COR-L47 (cell line): ENCODE measurements at regions not wholly inside any gene's neighbourhood (a gene's known extent, or its start where the extent isn't known, plus 50 kb on each side); places are given as distances from the start of the nearest gene placed in this dataset.

ENCODE experiments used
- DNase-seq: peaks from one replicate; lab custom pipeline; 2025; lab: John Stamatoyannopoulos, UW

DNA sequence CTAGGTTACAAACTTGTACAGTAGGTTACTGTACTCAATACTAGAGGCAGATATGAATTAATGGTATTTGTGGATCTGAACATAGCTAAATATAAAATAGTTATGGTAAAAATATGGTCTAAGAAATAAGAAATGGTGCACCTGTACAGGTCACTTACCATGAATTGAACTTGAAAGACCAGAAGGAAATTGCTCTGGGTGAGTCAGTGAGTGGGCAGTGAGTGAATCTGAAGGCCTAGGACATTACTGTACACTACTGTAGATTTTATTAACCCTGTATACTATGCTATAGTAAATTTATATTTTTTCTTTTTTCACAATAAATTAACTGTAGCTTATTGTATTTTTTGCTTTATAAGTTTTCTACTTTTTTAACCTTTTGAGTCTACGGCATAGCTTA lies 1020.4 kb downstream of the CDH18 start:
- DNase-seq = no peak

- DNase-seq = no peak
These were observed 1019.0 kb downstream of the CDH18 start for GRCh38 chr5:18968966-18969365.

GRCh38 chr5:18970000-18970399 lies 1018.0 kb downstream of the CDH18 start:
- no peak for DNase-seq

DNA sequence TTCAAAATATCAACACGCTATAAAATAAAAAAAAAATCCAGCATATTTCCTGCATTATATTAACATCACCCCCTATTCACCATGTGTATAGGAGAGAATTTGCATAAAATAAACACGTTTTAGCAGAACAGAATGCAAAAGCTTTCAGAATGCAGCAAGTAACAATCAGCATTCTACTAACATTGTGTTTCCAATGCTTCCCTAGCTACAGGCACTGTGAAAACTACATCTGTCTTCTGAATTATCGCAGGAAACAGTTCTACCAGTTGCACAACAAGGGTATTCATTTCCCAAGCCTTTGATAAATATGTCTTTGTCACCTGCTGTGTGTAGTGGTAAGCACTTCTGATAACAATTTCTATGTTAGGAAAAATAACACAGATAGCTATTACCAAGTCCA lies 1015.8 kb downstream of the CDH18 start:
- no peak for DNase-seq

DNA sequence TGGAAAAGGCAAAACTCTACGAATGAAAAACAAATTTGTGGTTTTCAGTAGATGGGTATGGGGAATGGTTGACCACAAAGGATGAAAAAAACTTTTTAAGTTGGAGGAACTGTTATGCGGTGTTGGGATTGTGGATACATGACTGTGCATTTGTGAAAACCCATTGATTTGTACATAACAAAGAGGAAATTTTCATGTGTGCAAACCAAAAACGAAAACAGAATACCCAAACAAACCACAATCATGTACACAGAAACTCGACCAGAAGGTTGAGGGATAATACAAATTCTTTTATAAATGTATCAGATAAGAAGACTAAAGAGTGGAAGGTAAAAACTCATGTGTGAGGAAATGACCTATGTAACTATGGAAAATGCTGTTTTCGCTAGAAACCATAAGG lies 1012.4 kb downstream of the CDH18 start:
- no peak for DNase-seq

DNA sequence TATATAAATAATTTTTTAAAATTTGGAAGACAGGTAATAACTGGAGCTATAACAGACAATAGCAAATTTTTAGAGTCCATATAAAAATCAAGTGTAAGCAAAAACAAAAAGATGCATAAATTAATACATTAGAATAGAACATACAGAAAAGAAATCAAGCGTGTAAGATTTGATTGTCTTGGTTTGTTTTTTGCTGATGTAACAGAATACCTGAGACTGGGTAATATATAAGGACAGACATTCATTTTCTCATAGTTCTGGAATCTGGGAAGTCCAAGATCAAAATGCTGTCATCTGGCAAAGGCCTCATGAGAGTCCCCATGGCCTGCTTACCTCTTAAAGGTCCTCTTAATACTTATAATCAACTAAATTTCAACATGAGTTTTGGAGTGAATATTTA lies 1010.1 kb downstream of the CDH18 start:
- DNase-seq = no peak

- no peak for DNase-seq
These were observed 1003.4 kb downstream of the CDH18 start for GRCh38 chr5:18984559-18985080.

- peak; percentile 48 for DNase-seq
These were observed 1002.7 kb downstream of the CDH18 start for GRCh38 chr5:18985171-18985758.

GRCh38 chr5:18987101-18987500 lies 1000.9 kb downstream of the CDH18 start:
- no peak for DNase-seq

GRCh38 chr5:18990852-18991251 lies 997.1 kb downstream of the CDH18 start:
- no peak for DNase-seq

- DNase-seq = no peak
These were observed 995.7 kb downstream of the CDH18 start for GRCh38 chr5:18992264-18992663.

- no peak for DNase-seq
These were observed 988.5 kb downstream of the CDH18 start for GRCh38 chr5:18999478-18999877.

GRCh38 chr5:19001054-19001453 lies 986.9 kb downstream of the CDH18 start:
- DNase-seq = no peak

- no peak for DNase-seq
These were observed 986.5 kb downstream of the CDH18 start for GRCh38 chr5:19001539-19001938.

GRCh38 chr5:19002111-19002510 lies 985.9 kb downstream of the CDH18 start:
- DNase-seq = no peak

GRCh38 chr5:19018822-19019221 lies 969.2 kb downstream of the CDH18 start:
- no peak for DNase-seq

- DNase-seq = no peak
These were observed 956.5 kb downstream of the CDH18 start for GRCh38 chr5:19031491-19031890.

DNA sequence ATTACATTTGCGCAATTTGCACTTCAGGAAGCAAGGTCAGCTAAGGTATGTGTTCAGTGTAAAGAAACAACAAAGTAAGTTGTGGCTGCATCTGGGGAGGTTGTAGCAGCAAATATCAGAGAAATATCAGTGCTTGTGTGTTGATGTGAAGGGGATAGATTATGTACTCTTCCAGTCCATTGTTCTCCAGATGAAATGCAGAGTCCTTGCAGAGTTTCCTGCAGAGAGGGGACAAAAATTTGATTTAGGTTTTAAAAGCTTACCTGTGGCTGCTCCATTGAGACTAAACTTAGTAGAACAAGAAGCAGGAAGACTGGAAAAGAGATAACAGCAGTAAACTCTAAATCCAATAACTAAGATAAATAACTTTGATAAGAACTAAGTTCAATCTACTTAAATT lies 952.2 kb downstream of the CDH18 start:
- no peak for DNase-seq

DNA sequence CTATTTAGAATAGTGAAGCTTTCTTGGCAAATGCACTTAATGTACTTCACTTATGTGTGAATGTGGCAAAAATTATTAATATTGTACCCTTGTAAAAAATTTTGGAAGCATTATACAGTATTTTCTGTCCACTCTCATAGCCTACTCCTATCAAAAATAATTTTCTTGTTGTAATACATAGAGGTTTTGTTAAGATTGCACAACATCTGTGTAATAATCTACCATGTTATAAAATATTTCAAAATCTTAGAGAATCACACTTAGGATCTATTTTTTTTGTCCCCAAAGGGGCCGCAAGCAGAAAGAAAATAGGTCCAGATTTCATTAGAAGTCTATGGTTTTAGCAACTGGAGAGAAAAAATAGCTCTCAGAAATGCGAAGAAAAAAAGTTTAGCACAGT lies 945.9 kb downstream of the CDH18 start:
- no peak for DNase-seq

DNA sequence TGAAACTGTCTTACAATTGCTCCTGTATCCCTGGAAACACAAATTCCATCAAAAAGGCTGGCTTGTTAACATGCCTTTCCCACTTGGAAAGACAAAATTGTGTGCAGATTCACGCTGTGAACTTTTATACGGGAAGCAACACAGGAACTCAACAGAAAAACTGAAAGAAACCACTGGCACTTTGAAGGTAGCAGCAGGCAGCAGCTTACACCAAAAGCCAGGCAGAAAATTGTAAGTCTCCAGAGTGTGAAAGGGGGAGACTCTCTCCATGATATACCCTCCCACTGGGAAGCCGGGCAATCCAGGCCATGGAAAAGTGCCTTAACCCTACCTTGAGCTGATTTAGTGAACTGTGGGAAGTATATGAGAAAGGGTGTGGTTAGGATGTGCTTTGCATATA lies 943.7 kb downstream of the CDH18 start:
- no peak for DNase-seq

- DNase-seq = no peak
These were observed 942.9 kb downstream of the CDH18 start for GRCh38 chr5:19044931-19045695.

DNA sequence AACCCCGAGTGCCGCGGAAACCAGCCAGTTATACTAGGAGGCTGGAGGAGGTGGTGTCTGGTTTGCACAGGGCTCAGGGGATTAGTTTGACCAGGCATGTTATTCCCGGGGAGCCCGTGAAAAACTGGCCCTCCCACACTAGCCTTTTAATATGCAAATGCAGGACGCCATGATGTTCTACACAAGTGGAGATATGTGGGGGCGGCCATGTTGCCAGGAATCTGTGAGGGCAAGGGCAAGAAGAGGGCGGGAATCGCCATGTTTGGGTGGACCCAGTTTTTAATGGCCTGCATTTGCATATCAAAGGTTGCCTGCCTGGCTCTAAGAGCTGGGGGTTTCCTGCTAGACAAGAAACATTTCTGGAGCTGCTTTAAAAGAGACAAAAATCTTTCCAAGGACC lies 940.7 kb downstream of the CDH18 start:
- no peak for DNase-seq

GRCh38 chr5:19048726-19049125 lies 939.3 kb downstream of the CDH18 start:
- DNase-seq = no peak

DNA sequence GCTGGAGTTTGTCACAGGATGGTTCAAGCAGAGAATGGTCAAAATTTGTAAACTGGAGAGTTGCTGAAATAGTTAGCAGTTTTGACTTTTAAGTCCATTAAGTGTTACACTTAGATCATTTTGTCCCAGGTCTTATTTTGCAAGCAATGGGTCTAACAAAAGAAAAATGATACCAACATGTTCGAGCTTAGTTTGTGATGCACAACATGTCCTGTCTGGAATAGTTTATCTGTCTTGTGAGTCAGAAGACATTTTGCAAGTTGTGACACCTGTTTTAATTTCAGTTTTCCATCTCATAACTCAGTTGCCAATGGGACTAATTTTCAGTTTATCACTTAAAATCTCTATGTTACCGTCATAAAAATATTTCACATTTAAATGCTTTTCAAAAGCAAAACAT lies 929.8 kb downstream of the CDH18 start:
- no peak for DNase-seq
